Naive thymus-derived CD8-positive, alpha-beta T cell (primary cell): ENCODE measurements at regions not wholly inside any gene's neighbourhood (a gene's known extent, or its start where the extent isn't known, plus 50 kb on each side); places are given as distances from the start of the nearest gene placed in this dataset.

ENCODE experiments used
- ATAC-seq, 2 donors: fragments of 150-1000 bp; cut with Tn5 transposase in 1 of 2; sonication (Bioruptor Pico), chemical (Tn5 transposase) in 1 of 2; 1 replicate in 1 of 2; 2 replicates in 1 of 2; pipeline ENCODE4 v1.10.0; 2021; ENCODE audit warnings: mild to moderate bottlenecking in 2 of 2, moderate library complexity in 2 of 2
- POLR2A ChIA-PET: fragments of 350-600 bp; sonication (Branson Sonifier 250); formaldehyde crosslinking; loops from one replicate; lab custom pipeline; 2021; ENCODE audit warnings: antibody characterized with exemption; lab: Charles Lee
- DNase-seq, 10 donors: peaks; one replicate each; pipeline versions ENCODE4 v3.0.0 to v3.0.0-alpha.2; 2020 to 2022
- H3K27ac Mint-ChIP-seq, 10 donors: one replicate each; pipeline ENCODE4 v1.8.0; 2020 to 2022; ENCODE audit warnings: mild to moderate bottlenecking in 10 of 10, mixed read lengths in 10 of 10, moderate library complexity in 4 of 10, inconsistent platforms in 1 of 10
- H3K27me3 Mint-ChIP-seq, 5 donors: one replicate each; pipeline ENCODE4 v1.8.0; 2021 to 2022; ENCODE audit warnings: mixed read lengths in 5 of 5
- H3K36me3 Mint-ChIP-seq, 3 donors: one replicate each; pipeline ENCODE4 v1.8.0; 2020 to 2022; ENCODE audit warnings: mixed read lengths in 3 of 3, mild to moderate bottlenecking in 2 of 3, inconsistent platforms in 1 of 3
- H3K4me1 Mint-ChIP-seq, 4 donors: one replicate each; pipeline ENCODE4 v1.8.0; 2021 to 2022; ENCODE audit warnings: mixed read lengths in 4 of 4
- H3K4me3 Mint-ChIP-seq, 10 donors: one replicate each; pipeline ENCODE4 v1.8.0; 2020 to 2022; ENCODE audit warnings: mild to moderate bottlenecking in 10 of 10, mixed read lengths in 10 of 10, moderate library complexity in 6 of 10, inconsistent platforms in 1 of 10
- H3K9me3 Mint-ChIP-seq, 9 donors: one replicate each; pipeline ENCODE4 v1.8.0; 2020 to 2022; ENCODE audit warnings: mixed read lengths in 9 of 9, mild to moderate bottlenecking in 3 of 9, inconsistent platforms in 1 of 9, moderate library complexity in 1 of 9

DNA sequence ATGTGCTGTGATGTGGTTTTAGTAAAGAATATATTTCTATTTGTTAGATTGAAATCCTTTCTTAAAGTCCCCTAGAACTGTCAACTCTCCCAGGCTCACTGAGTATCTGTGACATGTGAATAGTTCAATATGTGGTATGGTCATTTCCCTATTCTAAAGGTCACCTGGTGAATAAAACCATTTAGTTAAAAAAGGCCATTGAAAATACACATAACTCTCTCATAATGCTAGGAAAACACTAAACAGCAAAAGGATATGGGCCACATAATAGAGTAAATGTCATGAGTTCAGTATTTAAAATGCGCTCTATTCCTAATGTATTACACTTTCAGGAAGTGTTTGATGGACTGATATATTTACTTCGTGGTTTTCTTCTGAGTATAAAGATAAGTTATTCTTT is 420.9 kb upstream of the JAG1 start:
- Mint-ChIP-seq H3K4me3 (no peak overlapping the region), H3K36me3 (no peaks in the 10 kb centered on the region), H3K4me1 (no peaks in the 10 kb centered on the region), H3K27ac (no peak overlapping the region), H3K27me3 (peaks cover 0 to 4% (median 0%) of the 10 kb centered on the region in 5 donors), H3K9me3 (peaks cover 0 to 21% (median 0%) of the 10 kb centered on the region in 9 donors)
- POLR2A ChIA-PET = no interaction called here
- DNase-seq = no peak
- ATAC-seq = no peak

GRCh38 chr20:11098888-11099287 is 425.1 kb upstream of the JAG1 start:
- ATAC-seq (no peak), DNase-seq (no peak)
- Mint-ChIP-seq H3K27ac (no peak overlapping the region), H3K4me3 (no peak overlapping the region), H3K36me3 (no peaks in the 10 kb centered on the region), H3K27me3 (peaks cover 0 to 4% (median 0%) of the 10 kb centered on the region in 5 donors), H3K9me3 (peaks cover 0 to 21% (median 7%) of the 10 kb centered on the region in 9 donors), H3K4me1 (no peaks in the 10 kb centered on the region)
- POLR2A ChIA-PET = no interaction called here

GRCh38 chr20:11101243-11101642 is 427.4 kb upstream of the JAG1 start:
- DNase-seq = no peak
- H3K4me3 Mint-ChIP-seq = no peak overlapping the region
- no peaks in the 10 kb centered on the region for H3K36me3 Mint-ChIP-seq
- no peaks in the 10 kb centered on the region for H3K4me1 Mint-ChIP-seq
- H3K9me3 Mint-ChIP-seq = peaks cover 0 to 27% (median 3%) of the 10 kb centered on the region in 9 donors
- ATAC-seq = no peak
- H3K27me3 Mint-ChIP-seq = peaks cover 0 to 4% (median 0%) of the 10 kb centered on the region in 5 donors
- H3K27ac Mint-ChIP-seq = no peak overlapping the region
- POLR2A ChIA-PET = no interaction called here

GRCh38 chr20:11101696-11102095 is 427.9 kb upstream of the JAG1 start:
- Mint-ChIP-seq H3K4me1 (no peaks in the 10 kb centered on the region), H3K9me3 (peaks cover 0 to 22% (median 3%) of the 10 kb centered on the region in 9 donors), H3K27ac (no peak overlapping the region), H3K4me3 (no peak overlapping the region), H3K27me3 (peaks cover 0 to 4% (median 0%) of the 10 kb centered on the region in 5 donors), H3K36me3 (no peaks in the 10 kb centered on the region)
- DNase-seq (no peak), ATAC-seq (no peak)
- POLR2A ChIA-PET = no interaction called here

DNA sequence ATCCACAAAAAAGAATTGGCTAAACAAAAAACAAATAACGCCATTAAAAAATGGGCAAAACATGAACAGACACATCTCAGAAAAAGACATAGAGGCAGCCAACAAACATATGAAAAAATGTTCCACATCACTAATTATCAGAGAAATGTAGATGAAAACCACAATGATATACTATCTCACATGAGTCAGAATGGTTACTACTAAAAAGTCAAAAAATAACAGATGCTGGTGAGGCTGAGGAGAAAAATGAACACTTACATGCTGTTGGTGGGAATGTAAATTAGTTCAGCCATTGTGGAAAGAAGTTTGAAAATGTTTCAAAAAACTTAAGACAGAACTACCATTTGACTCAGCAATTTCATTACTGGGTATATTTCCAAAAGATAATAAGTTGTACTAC is 430.1 kb upstream of the JAG1 start:
- Mint-ChIP-seq H3K4me3 (no peak overlapping the region), H3K27ac (no peak overlapping the region), H3K36me3 (no peaks in the 10 kb centered on the region), H3K4me1 (no peaks in the 10 kb centered on the region), H3K9me3 (peaks cover 0 to 15% (median 3%) of the 10 kb centered on the region in 9 donors), H3K27me3 (peaks cover 0 to 4% (median 0%) of the 10 kb centered on the region in 5 donors)
- POLR2A ChIA-PET = no interaction called here
- no peak for DNase-seq
- no peak for ATAC-seq

DNA sequence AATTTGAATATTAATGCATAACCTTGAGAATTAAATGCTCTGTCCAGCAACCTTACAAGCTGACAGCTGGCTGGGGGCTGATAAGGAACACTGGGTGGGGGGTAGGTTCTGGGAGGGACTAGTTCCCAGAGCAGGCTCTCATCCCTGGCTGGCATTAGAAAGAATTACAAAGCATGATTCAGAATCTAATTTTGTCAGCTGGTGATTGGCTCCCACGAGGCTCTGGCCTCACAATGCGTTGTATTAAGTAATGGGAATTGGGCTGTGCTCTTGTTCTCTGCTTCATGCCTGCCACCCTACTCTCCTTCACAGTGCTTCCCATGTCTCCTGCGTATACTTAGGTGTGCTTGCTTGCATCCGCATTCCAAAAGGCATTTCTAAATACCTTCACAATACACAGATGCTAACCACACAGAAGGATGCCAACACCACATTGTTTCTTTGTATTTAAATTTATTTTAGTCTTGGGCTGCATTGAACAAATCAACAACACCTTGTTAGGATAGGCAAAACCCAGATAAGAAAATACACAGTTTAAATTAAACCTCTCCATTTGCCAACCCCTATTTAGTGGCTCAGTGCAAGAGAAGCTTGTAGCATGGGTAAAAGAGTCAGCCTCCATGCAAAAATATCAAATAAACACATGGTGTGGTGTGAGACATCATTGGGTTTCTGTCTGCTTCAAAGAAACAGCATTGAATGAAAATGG is 434.5 kb upstream of the JAG1 start:
- peaks cover 0 to 11% (median under 1%) of the 10 kb centered on the region in 9 donors for H3K9me3 Mint-ChIP-seq
- H3K4me1 Mint-ChIP-seq = no peaks in the 10 kb centered on the region
- no peak overlapping the region for H3K4me3 Mint-ChIP-seq
- peaks cover 0 to 1% (median 0%) of the 10 kb centered on the region in 5 donors for H3K27me3 Mint-ChIP-seq
- H3K27ac Mint-ChIP-seq = no peak overlapping the region
- no peaks in the 10 kb centered on the region for H3K36me3 Mint-ChIP-seq
- DNase-seq = no peak
- no peak for ATAC-seq
- POLR2A ChIA-PET = no interaction called here

DNA sequence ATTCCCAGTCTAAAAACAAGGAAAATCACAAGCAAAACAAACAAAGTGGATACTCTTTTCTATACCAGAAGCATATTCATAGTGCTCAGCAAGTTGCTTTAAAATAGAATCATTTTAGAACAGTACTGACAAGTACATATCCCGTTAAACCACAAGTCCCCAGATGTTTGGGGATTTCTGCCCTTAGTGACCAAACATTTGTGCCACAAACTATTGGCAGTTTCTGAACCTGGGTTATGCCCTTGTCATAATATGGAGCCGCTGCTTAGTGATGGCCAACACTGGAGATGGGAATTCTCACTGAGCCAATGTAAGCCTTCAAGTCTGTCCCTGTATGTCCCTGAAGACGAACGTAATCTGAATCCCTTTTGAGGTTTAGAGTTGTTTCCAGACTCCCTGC is 436.7 kb upstream of the JAG1 start:
- H3K27ac Mint-ChIP-seq = no peak overlapping the region
- H3K4me3 Mint-ChIP-seq = no peak overlapping the region
- H3K27me3 Mint-ChIP-seq = peaks cover 0 to 1% (median 0%) of the 10 kb centered on the region in 5 donors
- ATAC-seq (no peak), DNase-seq (no peak)
- POLR2A ChIA-PET = no interaction called here
- no peaks in the 10 kb centered on the region for H3K4me1 Mint-ChIP-seq
- peaks cover 0 to 20% (median 0%) of the 10 kb centered on the region in 9 donors for H3K9me3 Mint-ChIP-seq
- no peaks in the 10 kb centered on the region for H3K36me3 Mint-ChIP-seq

DNA sequence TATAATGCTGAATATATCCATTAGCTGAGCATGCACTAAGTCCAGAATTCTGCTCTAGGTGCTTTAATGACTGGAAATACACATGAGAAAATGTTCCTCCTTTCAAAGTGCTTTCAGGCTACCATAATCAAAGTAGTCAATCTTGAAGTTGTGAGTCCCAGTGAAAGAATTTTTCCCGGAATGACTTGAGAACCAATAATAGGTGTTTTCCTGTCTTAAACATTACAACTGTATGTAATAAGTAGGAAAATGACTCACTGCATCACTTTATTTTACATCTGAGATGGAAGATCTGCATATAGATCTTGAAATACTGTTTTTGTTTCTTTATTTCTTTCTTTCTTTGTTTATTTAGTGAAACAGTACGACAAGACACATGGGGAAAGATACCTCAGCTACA is 437.4 kb upstream of the JAG1 start:
- Mint-ChIP-seq H3K4me1 (no peaks in the 10 kb centered on the region), H3K27ac (no peak overlapping the region), H3K9me3 (peaks cover 0 to 18% (median 0%) of the 10 kb centered on the region in 9 donors), H3K27me3 (peaks cover 0 to 1% (median 0%) of the 10 kb centered on the region in 5 donors), H3K36me3 (no peaks in the 10 kb centered on the region), H3K4me3 (no peak overlapping the region)
- POLR2A ChIA-PET = no interaction called here
- ATAC-seq (no peak), DNase-seq (no peak)

GRCh38 chr20:11112832-11113231 is 439.0 kb upstream of the JAG1 start:
- POLR2A ChIA-PET = no interaction called here
- Mint-ChIP-seq H3K36me3 (no peaks in the 10 kb centered on the region), H3K27me3 (peaks cover 0 to 1% (median 0%) of the 10 kb centered on the region in 5 donors), H3K27ac (no peak overlapping the region), H3K4me3 (no peak overlapping the region), H3K4me1 (no peaks in the 10 kb centered on the region), H3K9me3 (peaks cover 0 to 18% (median 0%) of the 10 kb centered on the region in 9 donors)
- ATAC-seq (no peak), DNase-seq (no peak)

DNA sequence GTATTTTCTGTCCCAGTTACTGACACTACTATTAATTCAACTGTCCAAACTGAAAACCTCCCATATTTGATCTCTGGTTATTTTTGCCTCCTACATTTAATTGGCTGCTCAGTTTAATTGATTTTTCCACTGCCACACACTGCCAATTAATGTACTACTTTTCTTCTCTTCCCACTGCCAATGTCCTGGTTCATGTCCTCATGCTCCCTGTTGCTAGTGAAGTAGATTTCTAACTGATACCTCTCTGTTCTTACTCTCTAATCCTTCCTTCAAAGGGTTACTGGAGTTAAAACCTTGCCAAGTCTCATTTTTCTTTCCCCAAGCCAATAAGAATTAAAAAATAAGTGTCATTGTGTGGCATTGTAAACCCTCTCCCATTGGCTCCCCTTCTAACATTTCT is 440.6 kb upstream of the JAG1 start:
- H3K27me3 Mint-ChIP-seq = no peaks in the 10 kb centered on the region
- no peak for ATAC-seq
- POLR2A ChIA-PET = no interaction called here

GRCh38 chr20:11117808-11118528 is 444.2 kb upstream of the JAG1 start:
- no peak overlapping the region for H3K4me3 Mint-ChIP-seq
- no peak overlapping the region for H3K27ac Mint-ChIP-seq
- no peaks in the 10 kb centered on the region for H3K27me3 Mint-ChIP-seq
- DNase-seq (no peak), ATAC-seq (no peak)
- peaks cover 0 to 18% (median 1%) of the 10 kb centered on the region in 9 donors for H3K9me3 Mint-ChIP-seq
- H3K4me1 Mint-ChIP-seq = no peaks in the 10 kb centered on the region
- POLR2A ChIA-PET = no interaction called here
- H3K36me3 Mint-ChIP-seq = no peaks in the 10 kb centered on the region

More for the DNA sequence above, 440.6 kb upstream of the JAG1 start:
- DNase-seq = no peak
- Mint-ChIP-seq H3K36me3 (no peaks in the 10 kb centered on the region), H3K27ac (no peak overlapping the region), H3K4me1 (no peaks in the 10 kb centered on the region), H3K9me3 (peaks cover 0 to 18% (median 1%) of the 10 kb centered on the region in 9 donors), H3K4me3 (no peak overlapping the region)

GRCh38 chr20:11118802-11119380 is 445.1 kb upstream of the JAG1 start:
- ATAC-seq (no peak), DNase-seq (no peak)
- POLR2A ChIA-PET = no interaction called here
- Mint-ChIP-seq H3K4me1 (no peaks in the 10 kb centered on the region), H3K27ac (no peak overlapping the region), H3K4me3 (no peak overlapping the region), H3K36me3 (no peaks in the 10 kb centered on the region), H3K27me3 (no peaks in the 10 kb centered on the region), H3K9me3 (peaks cover 0 to 21% (median 2%) of the 10 kb centered on the region in 9 donors)

DNA sequence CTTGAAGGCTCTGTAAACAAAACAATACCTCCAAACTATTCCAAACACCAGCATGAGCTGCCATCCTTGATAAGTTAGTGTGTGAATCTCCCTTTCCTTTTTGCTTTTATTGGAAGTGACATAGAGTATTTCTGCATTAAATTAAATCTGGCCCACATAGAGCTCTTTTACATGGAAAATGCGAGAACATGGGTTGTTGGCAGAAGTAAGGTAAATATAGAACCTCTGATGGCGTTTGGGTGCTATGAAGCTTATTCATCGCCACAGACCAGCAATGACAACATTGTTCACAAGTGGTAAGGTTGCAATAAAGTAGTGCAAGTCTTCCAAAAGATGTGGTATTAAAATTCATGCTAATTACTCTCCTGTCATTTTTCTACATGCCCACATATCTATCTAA is 445.8 kb upstream of the JAG1 start:
- ATAC-seq (no peak), DNase-seq (no peak)
- Mint-ChIP-seq H3K27me3 (peaks cover 0 to 5% (median 2%) of the 10 kb centered on the region in 5 donors), H3K4me3 (no peak overlapping the region), H3K36me3 (peaks cover 0 to 6% (median 0%) of the 10 kb centered on the region in 3 donors), H3K9me3 (peaks cover 0 to 21% (median 4%) of the 10 kb centered on the region in 9 donors), H3K4me1 (no peaks in the 10 kb centered on the region), H3K27ac (no peak overlapping the region)
- POLR2A ChIA-PET = no interaction called here
